ENCODE measurements at regions not wholly inside any gene's neighbourhood (a gene's known extent, or its start where the extent isn't known, plus 50 kb on each side); places are given as distances from the start of the nearest gene placed in this dataset.

DNA sequence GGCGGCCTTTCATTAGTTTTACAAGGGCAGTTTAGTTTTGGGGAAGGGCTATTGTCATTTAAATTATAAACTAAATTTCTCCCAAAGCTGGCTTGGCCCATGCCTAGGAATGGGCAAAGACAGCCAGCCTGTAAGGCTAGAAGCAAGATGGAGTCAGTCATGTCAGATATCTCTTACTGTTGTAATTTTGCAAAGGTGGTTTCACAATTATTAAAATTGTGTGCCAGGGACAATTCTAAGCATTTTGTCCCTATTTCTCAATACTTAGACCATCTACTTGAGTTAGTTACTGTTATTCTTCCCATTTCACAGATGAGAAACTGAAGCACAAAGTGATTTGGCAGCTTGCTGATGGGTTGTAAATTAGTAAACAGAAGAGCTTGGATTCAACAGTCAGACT, 467.7 kb upstream of the GOT2 start:
- no peak for DNase-seq

DNA sequence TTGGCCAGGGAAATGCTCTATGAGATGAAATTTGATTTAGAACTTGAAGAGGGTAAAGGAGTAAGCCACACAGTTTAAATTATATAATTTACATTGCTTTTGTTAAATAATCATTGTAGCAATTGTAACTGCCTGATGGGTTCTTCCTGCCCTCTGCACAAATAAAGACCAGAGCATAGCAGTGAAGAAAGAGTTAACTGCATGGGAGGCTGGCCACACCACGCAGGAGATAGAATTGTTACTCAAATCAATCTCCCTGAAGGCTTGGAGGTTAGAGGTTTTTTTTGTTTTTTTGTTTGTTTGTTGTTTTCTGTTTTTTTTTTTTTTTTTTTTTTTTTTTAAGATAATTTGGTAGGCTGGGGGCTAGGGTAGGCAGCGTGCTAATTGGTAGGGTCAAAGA, 467.0 kb upstream of the GOT2 start:
- no peak for DNase-seq

DNA sequence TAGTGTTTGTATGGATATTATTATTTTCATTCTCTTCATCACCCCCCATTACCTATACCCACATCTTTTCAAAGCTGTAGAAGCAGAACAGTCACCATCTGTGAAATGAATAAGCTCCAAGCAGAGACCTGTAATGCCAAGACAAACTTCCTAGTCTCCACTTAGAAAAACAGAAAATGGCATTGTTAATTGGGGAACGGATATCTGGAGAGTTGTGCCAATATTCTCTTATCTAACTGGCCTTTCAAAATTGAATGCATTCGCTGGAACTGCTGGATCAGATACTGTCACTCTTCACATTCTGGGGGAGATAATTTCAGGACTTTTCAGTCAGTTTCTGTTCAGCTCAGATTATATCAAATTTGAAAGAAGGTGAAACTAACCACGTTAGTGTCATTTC, 464.4 kb upstream of the GOT2 start:
- no peak for DNase-seq

DNA sequence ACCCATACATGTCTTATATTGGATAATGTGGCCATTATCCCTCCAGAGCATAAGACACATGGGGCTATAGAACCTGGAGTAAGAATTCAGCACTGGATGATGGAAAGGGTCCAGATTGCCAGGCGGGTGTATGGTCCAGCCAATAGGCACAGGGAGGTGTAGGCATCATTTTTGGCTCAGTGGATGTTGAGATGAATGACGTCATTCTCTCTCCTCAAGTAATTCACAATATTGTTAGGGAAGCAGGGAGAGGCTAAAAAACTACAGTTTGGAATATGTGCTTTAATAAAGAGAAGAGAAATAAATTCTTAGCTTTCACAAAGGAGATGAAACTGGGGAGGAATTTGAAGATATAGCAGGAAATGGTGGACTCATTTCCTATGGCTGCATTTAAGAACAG, 461.1 kb upstream of the GOT2 start:
- no peak for DNase-seq

DNA sequence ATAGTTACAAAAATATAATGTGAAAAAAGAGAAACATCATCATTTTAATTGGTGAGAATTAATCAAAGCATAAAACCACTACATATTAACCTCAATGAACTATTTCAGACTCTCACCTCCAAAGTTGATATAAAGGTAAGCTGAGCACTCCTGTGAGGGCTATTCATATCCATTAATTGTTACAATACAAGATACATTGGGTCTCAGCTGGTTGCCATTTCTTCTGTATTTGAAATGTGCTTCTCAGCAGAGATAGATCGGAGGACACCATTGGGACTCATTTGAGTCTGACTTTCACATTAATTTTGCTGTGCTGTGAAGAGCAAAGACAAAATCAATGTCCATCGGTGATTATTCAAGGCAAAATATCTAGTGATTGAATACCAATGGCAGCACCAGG, 459.5 kb upstream of the GOT2 start:
- no peak for DNase-seq

DNA sequence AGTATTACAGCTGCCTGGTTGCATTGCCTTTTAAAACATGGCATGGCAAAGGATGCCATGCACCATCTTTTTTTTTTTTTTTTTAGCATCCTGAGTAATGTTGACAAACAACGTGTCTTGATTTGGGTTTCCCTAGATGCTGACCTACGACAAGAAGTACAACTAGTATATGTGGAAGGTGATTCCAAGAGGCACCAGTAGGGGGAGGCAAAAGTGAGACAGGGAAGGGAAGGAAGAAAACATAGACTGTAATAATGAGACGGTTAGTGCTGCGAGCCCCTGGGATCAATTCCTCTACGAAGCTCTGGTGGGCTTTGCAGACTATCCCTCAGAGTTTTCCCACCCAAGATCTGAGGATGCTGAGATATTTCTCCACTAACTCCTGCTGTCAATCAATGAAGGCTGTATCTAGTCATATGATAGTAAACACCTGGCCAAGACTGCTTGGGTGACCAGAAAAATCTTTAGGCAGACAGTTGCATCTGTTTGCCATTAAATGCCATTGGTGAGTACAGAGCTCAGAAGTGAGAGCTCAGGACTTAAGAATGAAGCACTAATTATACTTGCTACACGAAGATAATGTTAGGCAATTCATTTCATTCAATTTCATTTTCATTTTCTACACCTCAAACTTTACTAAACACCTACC, 458.6 kb upstream of the GOT2 start:
- DNase-seq, result no peak

DNA sequence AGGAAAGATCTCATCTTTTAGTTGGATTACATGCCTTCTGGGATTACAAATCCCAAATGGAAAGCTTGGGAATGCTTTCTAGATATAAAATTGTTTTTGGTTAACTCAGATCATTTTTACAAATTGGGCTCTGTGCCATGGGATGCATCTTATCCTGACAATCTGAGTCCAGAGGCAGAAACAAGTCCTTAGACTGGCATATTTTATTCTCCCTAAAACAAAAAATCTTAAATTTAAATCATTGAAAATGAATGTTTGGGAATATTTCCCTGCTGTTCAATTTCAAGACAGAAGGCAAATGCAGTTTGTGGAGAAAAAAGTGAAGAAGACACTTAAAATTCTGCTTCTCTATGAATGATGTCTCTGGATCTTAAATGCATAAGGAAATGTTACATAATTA, 456.6 kb upstream of the GOT2 start:
- no peak for DNase-seq

DNA sequence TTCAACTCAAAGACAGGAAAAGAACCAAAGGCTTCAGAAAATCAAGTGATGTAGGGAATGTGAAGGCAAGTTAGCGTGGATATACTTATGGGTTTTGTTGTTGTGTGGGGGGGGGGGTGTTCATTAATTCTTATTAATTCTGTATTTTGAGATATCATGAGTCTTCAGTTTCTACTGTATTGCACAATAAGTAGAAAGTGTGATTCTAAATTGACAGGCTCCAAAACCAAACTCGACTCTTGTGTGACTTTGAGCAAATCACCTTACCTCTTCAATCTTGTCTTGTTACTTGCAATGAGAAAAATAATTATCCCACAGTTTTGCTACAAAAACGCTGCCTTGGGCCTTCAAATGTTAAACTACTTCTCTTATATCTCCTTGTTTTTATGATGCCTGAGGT, 453.9 kb upstream of the GOT2 start:
- no peak for DNase-seq

DNA sequence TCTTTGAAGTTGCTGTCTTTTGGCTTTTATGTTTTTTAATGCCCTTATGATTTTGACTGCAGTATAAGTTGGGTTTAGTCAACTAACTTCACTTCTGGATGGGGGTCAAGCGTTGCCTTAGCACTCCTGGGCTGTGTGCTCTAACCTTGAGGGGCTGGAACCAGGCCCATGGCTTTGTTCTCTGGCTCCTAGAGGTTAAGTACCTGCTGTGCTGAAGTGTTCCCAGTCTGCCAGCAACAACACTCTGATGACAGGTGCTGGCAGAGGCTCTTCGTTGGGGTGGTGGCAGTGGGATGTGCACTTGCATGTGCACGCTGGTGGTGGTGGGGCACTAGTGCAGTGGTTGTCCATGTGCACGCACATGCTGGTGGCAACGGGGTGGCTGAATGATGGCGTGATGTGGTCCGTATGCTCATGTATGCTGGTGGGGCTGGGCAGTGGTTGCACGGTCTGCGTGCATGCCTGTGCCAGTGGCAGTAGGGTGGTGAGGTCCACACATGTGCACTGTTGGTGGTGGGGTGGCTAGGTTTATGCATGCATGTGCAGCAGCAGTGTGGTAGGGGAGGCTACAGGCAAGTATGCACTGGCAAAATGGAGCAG, 447.8 kb upstream of the GOT2 start:
- DNase-seq, result no peak

DNA sequence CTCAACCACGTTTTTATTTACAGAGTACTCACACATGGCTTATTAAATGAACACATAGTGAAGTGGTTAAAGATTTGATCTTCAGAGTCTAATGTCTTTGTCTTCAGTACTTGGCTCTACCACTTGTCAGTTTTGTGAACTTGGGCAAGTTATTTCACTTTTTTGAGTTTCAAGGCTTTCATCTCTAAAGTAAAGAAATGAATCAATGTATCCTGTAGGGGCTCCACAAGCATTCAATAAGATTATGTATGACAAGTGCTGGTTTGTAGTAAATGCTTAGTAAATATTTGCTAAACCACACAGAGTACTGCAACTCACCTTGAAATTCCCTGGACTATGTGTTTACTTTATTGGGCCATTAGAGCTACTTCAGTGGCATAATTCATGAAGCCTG, 446.0 kb upstream of the GOT2 start:
- DNase-seq, result no peak

DNA sequence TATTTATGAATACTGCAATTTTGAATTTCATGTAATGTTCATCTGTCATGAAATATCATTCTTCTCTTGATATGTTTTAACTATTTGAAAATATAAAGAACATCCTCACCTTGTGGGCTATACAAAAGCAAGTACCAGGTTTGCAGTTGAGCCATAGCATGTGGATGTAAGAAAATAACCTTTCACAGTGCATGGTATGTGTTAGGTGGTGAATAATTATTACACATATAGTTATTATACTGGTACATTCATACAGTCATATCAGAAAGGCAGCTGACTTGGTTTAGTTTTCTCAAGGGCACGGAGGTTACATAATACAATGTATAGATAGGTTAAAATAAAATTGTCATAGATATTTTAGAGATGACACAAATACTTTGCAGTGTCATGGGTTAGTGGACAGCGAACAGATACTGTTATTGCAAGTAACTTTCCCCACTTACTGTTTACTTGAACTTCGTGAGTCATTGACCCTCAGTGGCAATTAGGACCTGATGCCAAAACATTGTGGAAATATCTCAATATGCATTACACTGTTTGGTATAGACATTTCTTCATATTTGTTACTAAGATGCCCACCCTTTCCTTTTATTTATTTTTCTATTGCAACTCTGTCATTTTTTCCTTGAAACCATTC, 445.4 kb upstream of the GOT2 start:
- DNase-seq, result no peak

DNA sequence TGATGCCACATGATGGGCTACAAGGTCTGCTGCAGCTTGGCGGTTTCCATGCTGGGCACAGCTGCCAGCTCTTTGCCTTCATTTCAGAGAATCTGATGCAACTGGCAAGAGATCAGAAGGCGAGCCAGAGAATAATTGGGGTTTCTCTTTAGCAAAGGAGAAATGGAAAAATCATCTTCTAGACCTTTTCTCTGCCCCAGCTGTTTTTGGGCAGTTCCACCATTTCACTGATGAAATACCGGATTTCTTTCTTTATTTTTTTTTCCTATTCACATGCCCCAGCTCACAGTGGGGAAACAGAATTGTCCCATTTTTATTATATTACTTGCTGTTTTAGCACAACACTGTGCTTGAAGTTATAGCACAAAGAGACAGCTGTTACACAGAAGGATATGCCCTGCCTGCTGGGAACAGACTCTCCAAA, 439.3 kb upstream of the GOT2 start:
- DNase-seq, result no peak

DNA sequence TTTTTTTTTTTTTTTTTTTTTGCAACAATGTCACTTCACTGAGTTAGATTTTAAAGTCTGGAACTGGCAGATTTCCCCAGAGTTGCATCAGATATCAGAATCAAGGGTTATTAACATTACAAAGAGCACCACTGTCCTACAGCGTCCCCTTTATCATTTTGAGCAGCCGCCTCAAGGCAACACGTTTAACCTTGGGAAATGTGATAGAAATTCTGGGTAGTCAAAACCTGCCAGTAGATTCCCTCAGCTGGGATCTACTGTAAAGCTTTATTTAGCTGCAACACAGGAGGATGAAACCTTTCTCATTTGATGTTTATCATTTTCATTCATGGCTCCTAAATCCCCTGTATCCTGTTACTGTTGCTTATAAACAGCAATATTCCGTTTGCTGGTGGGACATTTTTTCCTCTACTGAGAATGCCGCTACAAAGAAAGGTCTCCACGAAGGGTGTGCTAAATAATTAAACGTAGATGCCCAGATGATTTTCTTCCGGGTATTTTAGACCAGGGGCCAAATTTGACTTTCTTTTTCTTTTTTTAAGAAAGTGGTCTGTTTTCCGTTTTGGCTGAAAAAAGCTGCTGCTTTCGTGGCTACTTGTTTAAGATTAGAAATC, 436.1 kb upstream of the GOT2 start:
- no peak for DNase-seq

DNA sequence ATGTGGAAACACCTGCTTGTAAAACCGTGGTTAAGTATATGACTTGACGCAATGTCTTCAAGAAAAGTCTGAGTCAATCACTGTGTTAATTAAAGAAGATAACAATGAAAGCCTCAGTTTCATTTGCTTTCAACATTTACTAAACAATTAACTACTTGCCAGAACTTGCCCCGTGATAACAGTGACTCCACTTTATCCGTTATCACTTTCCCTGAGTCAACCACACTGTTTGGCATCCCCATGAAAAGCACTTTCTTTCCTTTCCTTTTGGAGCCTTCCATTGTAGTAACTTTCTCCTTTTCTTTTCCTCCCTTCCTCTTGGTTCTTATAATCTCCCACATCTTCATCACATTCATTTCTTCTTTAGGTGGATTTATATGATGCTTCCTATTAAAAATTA, 435.1 kb upstream of the GOT2 start:
- no peak for DNase-seq

DNA sequence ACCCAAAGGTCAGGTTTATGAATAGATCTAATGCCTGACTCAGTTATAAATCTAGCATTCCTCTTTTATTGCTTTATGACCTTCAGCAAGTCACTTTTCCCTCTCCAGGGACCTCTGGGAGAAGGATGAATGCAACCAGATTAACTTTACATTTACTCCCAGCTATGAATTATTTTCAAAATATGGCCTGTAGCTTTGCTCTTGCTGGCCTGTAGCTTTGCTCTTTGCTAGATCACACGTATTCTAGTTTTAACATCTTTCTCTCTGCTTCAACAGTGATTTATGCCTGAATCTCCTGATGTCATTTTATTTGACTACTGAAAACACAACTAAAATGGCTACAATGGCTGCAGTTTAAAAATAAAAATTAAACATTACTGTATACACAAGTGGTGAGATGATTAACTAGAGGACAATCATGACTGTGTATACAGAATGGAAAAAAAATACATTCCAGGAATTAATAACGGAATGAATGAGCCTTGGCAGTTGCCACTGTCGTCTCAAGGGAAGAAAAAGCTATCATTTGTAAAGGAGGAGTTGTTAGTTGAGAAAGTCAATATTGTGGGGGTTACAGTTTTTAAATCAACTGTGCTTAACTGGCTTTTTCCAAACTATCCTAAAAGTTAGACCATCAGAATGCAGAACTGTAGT, 434.5 kb upstream of the GOT2 start:
- DNase-seq, result no peak

DNA sequence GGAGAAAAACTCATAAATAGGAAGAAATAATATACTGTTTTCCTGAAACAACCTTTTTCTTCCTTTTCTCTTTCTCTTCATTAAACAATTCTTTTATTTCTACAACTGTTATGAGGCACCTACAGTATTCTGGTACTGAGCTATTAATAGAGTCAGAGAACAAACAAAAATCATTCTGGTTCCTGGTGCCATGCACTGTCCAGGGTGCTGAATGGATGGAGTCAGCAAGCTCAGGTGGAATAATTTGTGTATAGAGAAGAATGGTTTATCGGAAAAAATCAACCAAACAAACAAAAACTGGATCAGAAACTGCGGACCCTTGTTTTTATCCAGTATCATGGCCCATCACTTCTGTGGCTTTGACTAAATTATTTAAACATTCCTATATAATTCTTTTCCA, 430.3 kb upstream of the GOT2 start:
- DNase-seq, result no peak

DNA sequence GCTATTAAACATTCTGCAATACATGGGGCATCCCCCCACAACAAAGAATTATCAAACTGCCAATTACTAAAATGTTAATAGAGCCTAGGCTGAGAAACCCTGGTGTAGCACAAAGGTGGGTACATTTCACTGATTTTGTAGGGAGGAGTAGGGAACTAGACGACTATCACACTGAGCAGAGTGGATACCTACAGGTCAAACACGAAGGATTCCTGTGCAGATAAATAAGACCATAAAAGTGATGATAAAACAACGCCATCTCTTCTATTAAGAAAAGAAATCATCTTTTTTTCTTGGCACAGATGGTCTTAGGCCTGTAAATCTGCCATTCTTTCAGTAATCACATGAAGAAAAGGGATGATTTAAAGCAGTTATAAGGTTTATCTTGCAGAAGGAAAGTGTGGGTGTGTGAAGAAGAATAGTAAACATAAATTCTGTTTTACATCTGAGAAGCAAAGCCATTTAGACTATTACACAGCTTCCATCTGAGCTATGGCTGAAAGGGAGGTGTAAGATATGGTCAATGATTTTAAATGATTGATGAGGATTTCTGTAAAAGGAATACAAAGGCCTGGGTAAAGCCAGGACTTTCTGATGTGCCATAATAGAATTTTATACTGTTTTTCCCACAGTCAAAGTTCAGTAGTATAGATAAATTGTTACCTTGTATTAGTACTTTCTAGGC, 429.4 kb upstream of the GOT2 start:
- DNase-seq, result no peak

DNA sequence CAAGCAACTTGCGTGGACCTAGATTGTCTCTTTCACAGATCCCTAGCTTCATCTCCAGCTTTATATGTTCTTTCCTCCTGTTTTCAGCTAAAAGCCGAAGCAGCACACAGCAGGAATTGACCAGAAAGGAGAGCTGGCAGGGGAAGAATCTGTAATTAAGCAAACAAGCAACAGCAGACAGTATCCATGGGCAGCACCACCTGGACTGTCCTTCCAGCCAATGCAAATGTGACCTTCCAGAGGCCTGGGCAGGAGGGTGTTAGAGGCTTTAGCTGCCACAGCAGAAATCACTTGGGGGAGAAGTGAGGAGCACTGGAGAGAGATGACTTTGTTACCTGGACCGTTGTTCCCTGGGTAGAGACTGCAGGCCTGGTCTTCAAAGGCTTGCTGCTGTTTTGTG, 427.6 kb upstream of the GOT2 start:
- no peak for DNase-seq

DNA sequence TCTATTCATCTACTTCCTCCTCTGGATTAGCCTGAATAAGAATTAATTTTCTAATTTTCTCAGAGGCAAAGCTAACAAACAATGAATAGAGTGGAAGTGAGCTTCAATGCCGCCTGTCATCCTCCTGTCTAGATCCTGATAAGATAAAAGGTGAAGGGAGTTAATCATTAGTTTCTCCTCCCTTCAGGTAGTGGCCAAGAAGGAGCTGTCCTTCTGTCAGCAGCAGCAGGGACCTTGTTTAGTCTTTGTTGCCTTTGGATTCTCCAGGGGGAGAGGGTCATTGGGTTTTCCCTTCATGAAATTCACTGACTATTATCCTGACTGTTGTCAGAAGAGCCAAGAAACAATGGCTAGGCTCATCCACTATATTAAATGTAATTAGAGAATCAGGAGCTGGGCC, 420.2 kb upstream of the GOT2 start:
- DNase-seq, result no peak

DNA sequence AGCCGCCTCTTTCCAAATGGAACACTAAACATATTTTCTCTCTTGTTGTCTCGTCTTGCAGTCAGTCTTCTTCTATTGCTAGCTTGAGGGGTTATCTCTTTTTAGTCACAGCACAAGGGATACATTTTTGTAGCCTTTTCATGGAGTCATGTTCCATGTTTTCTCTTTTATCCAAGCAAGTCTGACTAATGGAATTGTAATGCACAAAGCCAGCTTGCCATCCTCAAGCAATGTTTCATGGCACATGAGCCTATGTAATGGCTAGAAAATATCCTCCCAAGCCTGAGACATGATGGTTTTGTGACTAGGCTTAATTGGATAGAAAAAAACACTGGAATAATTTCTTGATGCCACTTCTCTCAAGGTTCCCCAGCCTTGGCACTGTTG, 414.6 kb upstream of the GOT2 start:
- no peak for DNase-seq

DNA sequence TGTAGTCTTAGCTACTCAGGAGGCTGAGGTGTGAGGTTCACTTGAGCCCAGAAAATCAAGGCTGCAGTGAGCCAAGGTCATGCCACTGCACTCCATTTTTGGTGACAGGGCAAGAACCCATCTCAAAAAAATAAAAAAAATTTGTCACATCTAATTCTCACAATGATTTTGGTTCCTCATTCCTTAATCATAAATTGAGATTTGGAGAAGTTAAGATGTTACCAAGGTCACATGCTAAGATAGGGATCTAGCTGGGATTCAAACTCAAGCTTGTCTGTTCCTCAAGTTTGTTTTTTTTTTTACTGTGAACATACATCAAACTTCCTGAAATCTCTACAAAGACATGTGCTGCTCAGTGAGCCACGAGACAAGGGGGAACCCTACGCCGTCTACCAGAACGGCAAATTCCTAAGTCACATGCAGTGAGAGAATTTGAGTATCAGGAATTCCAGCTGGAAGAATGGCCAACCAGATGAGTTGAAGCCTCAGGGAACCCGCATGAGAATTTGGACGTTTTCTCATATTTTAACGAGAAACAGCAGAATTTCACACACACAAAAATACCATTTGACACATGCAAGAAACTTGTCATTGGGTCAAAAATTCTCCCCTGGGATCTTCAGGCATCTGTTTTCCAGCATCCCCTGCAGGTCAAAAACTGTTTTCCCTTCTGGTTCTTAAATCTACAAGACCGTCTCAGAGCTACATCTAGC, 414.1 kb upstream of the GOT2 start:
- no peak for DNase-seq

DNA sequence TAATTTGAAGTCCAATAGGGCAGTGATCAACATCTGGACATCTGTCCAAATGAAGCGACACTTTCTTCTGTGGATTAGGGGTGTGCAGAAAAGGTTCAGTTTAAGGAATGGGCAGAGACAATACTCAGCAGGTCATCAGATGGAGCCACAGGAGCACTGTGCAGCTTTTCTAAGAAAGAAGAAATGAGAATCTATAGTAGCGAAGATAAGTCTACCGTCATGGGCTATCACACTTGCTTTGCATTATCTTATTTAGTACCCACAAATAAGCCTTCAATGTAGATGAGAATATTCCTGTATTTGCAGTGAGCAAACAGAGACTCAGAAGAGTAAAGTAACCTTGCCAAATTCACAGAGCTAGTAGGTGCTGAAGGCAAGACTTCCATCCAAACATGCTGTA, 412.0 kb upstream of the GOT2 start:
- DNase-seq, result no peak
